K562 (cell line): ENCODE measurements at regions not wholly inside any gene's neighbourhood (a gene's known extent, or its start where the extent isn't known, plus 50 kb on each side); places are given as distances from the start of the nearest gene placed in this dataset.

Experiments
- ATAC-seq: fragments of 200-7000 bp; cut with Tn5 transposase; 3 replicates; pipeline ENCODE4 v1.9.1; 2020; ENCODE audit warnings: moderate library complexity
- BruUV-seq: library from RNA; stranded (reverse); fragments of 400-500 nt; replicated peaks from 2 replicates; lab custom pipeline; 2021; lab: Mats Ljungman, UMichigan
- CTCF ChIA-PET: fragments of 300-600 bp; formaldehyde crosslinking; extraction: SDS; loops from one replicate; lab custom pipeline; 2021; ENCODE audit warnings: low intra/inter-chr PET ratio; lab: Yijun Ruan, JAX
- POLR2A ChIA-PET: fragments of 300-600, 350-650 bp; sonication (Branson Sonifier 250); formaldehyde crosslinking; extraction: SDS; loops from one replicate; lab custom pipeline; 2021; ENCODE audit warnings: antibody characterized with exemption, inconsistent platforms; lab: Yijun Ruan, JAX
- DNase-seq, 4 experiments: peaks; one replicate each; pipeline versions ENCODE4 v3.0.0 to v3.0.0-alpha.2; 2011 to 2018; ENCODE audit warnings: low spot score in 3 of 4, mixed read lengths in 3 of 4; ENCODE audit errors: extremely low read depth in 1 of 4
- FAIRE-seq: peaks from 2 replicates; lab custom pipeline; 2011; peaks lifted over from hg19 to GRCh38; lab: Jason Lieb, UNC
- H2AFZ ChIP-seq: 2 replicates; pipeline ENCODE4 v1.6.0; 2011; ENCODE audit warnings: low read depth, low read length, control low read depth, inconsistent platforms
- H3K27ac ChIP-seq: fragments of 200-600 bp; 3 replicates; pipeline ENCODE4 v1.8.0; 2011; ENCODE audit warnings: low read depth, mild to moderate bottlenecking, control low read depth, inconsistent platforms, low read length, moderate library complexity, mixed read lengths; ENCODE audit errors: extremely low read depth
- H3K27me3 ChIP-seq, 2 experiments: fragments of 300-600 bp in 1 of 2; 2 replicates in 1 of 2; 3 replicates in 1 of 2; pipeline versions ENCODE4 v1.6.0 to v1.8.0; 2011; ENCODE audit warnings: inconsistent platforms in 2 of 2, low read length in 2 of 2, mild to moderate bottlenecking in 1 of 2, mixed read lengths in 1 of 2, moderate library complexity in 1 of 2; ENCODE audit not compliant: control insufficient read depth in 2 of 2, insufficient read depth in 2 of 2
- H3K36me3 ChIP-seq: fragments of 300-600 bp; 3 replicates; pipeline ENCODE4 v1.8.0; 2011; ENCODE audit warnings: mild to moderate bottlenecking, low read length, inconsistent platforms; ENCODE audit not compliant: control insufficient read depth, insufficient read depth
- H3K4me1 ChIP-seq, 2 experiments: fragments of 200-600 bp in 1 of 2; replicated peaks in 1 of 2; 2 replicates in 1 of 2; 3 replicates in 1 of 2; pipeline versions ENCODE4 v1.5.1 to v1.8.0; 2011; ENCODE audit warnings: inconsistent platforms in 2 of 2, low read length in 2 of 2, mild to moderate bottlenecking in 1 of 2, mixed read lengths in 1 of 2, moderate library complexity in 1 of 2; ENCODE audit not compliant: control insufficient read depth in 2 of 2, insufficient read depth in 2 of 2
- H3K4me2 ChIP-seq: 2 replicates; pipeline ENCODE4 v1.6.1; 2011; ENCODE audit warnings: low read length, control low read depth, inconsistent platforms, mixed read lengths; ENCODE audit not compliant: insufficient read depth
- H3K4me3 ChIP-seq: fragments of 200-600 bp; sonication (generic), shearing (Covaris generic); 2 replicates; pipeline ENCODE4 v1.5.1; 2016; ENCODE audit warnings: control low read depth, inconsistent platforms
- H3K79me2 ChIP-seq: fragments of 200-600 bp; 3 replicates; pipeline ENCODE4 v1.8.0; 2011; ENCODE audit warnings: low read length, inconsistent platforms; ENCODE audit not compliant: control insufficient read depth, insufficient read depth
- H3K9ac ChIP-seq, 2 experiments: 2 replicates each; pipeline versions ENCODE4 v1.6.0 to v1.6.1; 2011; ENCODE audit warnings: low read depth in 2 of 2, low read length in 2 of 2, control low read depth in 1 of 2, inconsistent platforms in 1 of 2, mild to moderate bottlenecking in 1 of 2, mixed read lengths in 1 of 2; ENCODE audit not compliant: insufficient read depth in 1 of 2
- H3K9me1 ChIP-seq: one replicate; pipeline ENCODE4 v1.6.0; 2011; ENCODE audit warnings: inconsistent platforms, mild to moderate bottlenecking, low read length, moderate library complexity; ENCODE audit not compliant: control insufficient read depth, insufficient read depth
- H3K9me3 ChIP-seq: replicated peaks from 2 replicates; pipeline ENCODE4 v1.5.1; 2011; ENCODE audit warnings: low read depth, low read length, inconsistent platforms; ENCODE audit not compliant: control insufficient read depth, insufficient read depth
- H4K20me1 ChIP-seq: replicated peaks from 2 replicates; pipeline ENCODE4 v1.6.1; 2011; ENCODE audit warnings: low read length, inconsistent platforms, mixed read lengths; ENCODE audit not compliant: control insufficient read depth, insufficient read depth
- BDP1 ChIP-seq: IDR thresholded peaks from 3 replicates; pipeline ENCODE4 v1.6.1; 2011; ENCODE audit not compliant: insufficient read length, insufficient read depth
- ETV1 ChIP-seq: fragments of 450-650 bp; conservative IDR thresholded peaks from 2 replicates; pipeline ENCODE4 v1.6.1; 2016; ENCODE audit warnings: missing genetic modification characterization, control low read depth, low read depth, missing compliant biosample characterization
- EWSR1 ChIP-seq: fragments of 450-650 bp; IDR thresholded peaks from 2 replicates; pipeline ENCODE4 v1.6.1; 2018; ENCODE audit warnings: borderline replicate concordance, mild to moderate bottlenecking, low read depth, moderate library complexity; ENCODE audit not compliant: partially characterized antibody
- NCOA6 ChIP-seq: fragments of 450-650 bp; IDR thresholded peaks from 2 replicates; pipeline ENCODE4 v1.6.1; 2017; ENCODE audit warnings: mild to moderate bottlenecking
- NFYB ChIP-seq: IDR thresholded peaks from 2 replicates; pipeline ENCODE4 v1.6.1; 2011; ENCODE audit warnings: mild to moderate bottlenecking, moderate library complexity; ENCODE audit not compliant: insufficient read length; ENCODE audit errors: extremely low read depth
- PHF21A ChIP-seq: fragments of 450-650 bp; IDR thresholded peaks from 2 replicates; pipeline ENCODE4 v1.6.1; 2017; ENCODE audit warnings: low read depth, borderline replicate concordance
- PURB ChIP-seq: sonication (generic); formaldehyde crosslinking; IDR thresholded peaks from 2 replicates; pipeline ENCODE4 v1.9.0; 2021; ENCODE audit warnings: low read depth, mild to moderate bottlenecking, missing genetic modification reagents
- RAD51 ChIP-seq: fragments of 450-650 bp; IDR thresholded peaks from 2 replicates; pipeline ENCODE4 v1.7.1; 2016; ENCODE audit warnings: low read depth, mild to moderate bottlenecking, borderline replicate concordance
- ZKSCAN1 ChIP-seq: fragments of 150-350 bp; IDR thresholded peaks from 2 replicates; pipeline ENCODE4 v1.6.1; 2016; ENCODE audit warnings: low read depth, low read length
- ZNF212 ChIP-seq: fragments of 450-650 bp; formaldehyde crosslinking; IDR thresholded peaks from 2 replicates; pipeline ENCODE4 v1.4.0; 2020; ENCODE audit warnings: mild to moderate bottlenecking
- WGBS: fragments of 100-300 bp; shearing (Covaris generic); methylation state at CpG from one replicate; pipeline ENCODE4 v1.1.6; 2016; ENCODE audit warnings: low coverage, mixed read lengths; ENCODE audit not compliant: insufficient coverage; ENCODE audit errors: missing lambda C conversion rate; 5-methylcytosine and 5-hydroxymethylcytosine counted together
- in situ Hi-C: fragments of 300-500 bp; cut with MboI; formaldehyde crosslinking; loops from 4 replicates; pipeline ENCODE4 v1.15.0; 2018; ENCODE audit warnings: inconsistent platforms, mixed read lengths
- intact Hi-C: fragments of 100-400 bp; cut with micrococcal nuclease; formaldehyde crosslinking; loops from 2 replicates; pipeline ENCODE4 v1.14.2; 2022
- TF ChIP-seq, protein P1 (sequence below): IDR thresholded peaks from 2 replicates; pipeline ENCODE4 v1.6.1; 2011; ENCODE audit warnings: borderline replicate concordance, low read depth, mild to moderate bottlenecking, moderate library complexity, low read length; ENCODE audit not compliant: insufficient read depth, poor library complexity, severe bottlenecking
- TF ChIP-seq, protein P2 (sequence below), 2 experiments: fragments of 150-350 bp in 1 of 2; IDR thresholded peaks; 2 replicates each; pipeline ENCODE4 v1.6.1; 2012 to 2016; ENCODE audit warnings: low read depth in 2 of 2, low read length in 2 of 2, mild to moderate bottlenecking in 1 of 2, moderate library complexity in 1 of 2
- TF ChIP-seq, protein P3 (sequence below): sonication (generic); formaldehyde crosslinking; IDR thresholded peaks from 2 replicates; pipeline ENCODE4 v1.8.0; 2023; ENCODE audit warnings: mild to moderate bottlenecking, missing genetic modification reagents
- TF ChIP-seq, protein P4 (sequence below), 2 experiments: fragments of 450-650 bp; IDR thresholded peaks; 2 replicates each; pipeline ENCODE4 v1.6.1; 2016

DNA sequence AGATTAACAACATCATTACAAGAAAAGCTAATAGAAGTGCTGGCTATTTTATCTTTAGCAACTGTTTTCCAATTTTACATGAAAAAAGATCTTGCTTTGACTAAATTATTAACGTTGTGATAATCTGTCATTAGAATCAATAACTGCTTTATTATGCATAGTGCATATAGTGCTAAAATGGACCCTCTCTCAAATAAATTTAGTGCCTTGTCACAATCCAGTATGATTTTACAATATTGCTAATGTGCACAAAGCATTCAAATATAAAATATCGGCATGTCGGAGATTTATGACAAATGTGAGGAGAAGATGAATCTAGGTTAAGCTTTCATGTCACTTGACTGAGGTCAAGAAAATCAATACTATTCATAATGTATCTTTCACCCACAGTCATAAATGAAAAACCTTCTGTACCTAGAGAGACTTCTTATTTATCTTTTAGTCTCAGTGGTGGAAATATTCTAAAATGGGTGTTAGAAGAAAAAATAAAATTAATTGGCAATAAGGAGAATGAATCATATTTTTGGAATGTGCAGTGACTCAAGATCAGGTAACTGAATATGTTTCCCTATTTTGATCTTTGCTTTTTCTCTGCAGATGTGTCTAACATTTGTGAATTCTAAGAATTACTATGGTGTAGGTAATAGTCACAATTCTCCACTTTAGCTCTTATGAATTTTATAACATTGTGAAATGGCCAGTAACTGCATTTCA is 672.9 kb upstream of the GRAMD2B start:
- WGBS = 0% methylated on average over 3 of the region's 3 CpGs
- no peak overlapping the region for H3K9ac ChIP-seq
- H3K79me2 ChIP-seq = no peaks in the 10 kb centered on the region
- ChIA-PET POLR2A (no interaction called here), CTCF (no interaction called here)
- DNase-seq = no peak
- no peak for ATAC-seq
- no peaks in the 10 kb centered on the region; the same call in 1 of the 2 replicates for H3K9me3 ChIP-seq
- no peaks in the 10 kb centered on the region for H3K4me1 ChIP-seq
- no peak overlapping the region for H2AFZ ChIP-seq
- no peak for FAIRE-seq
- no peaks in the 10 kb centered on the region for H4K20me1 ChIP-seq
- intact Hi-C loops = no loop called here
- TF ChIP-seq PHF21A (no peak), BDP1 (no peak), NCOA6 (no peak), ZNF212 (CRISPR knock-in tag) (no peak), EWSR1 (no peak), NFYB (no peak), RAD51 (no peak), PURB (CRISPR knock-in tag) (no peak), ETV1 (tag) (no peak), ZKSCAN1 (no peak)
- TF ChIP-seq, protein P1, sequence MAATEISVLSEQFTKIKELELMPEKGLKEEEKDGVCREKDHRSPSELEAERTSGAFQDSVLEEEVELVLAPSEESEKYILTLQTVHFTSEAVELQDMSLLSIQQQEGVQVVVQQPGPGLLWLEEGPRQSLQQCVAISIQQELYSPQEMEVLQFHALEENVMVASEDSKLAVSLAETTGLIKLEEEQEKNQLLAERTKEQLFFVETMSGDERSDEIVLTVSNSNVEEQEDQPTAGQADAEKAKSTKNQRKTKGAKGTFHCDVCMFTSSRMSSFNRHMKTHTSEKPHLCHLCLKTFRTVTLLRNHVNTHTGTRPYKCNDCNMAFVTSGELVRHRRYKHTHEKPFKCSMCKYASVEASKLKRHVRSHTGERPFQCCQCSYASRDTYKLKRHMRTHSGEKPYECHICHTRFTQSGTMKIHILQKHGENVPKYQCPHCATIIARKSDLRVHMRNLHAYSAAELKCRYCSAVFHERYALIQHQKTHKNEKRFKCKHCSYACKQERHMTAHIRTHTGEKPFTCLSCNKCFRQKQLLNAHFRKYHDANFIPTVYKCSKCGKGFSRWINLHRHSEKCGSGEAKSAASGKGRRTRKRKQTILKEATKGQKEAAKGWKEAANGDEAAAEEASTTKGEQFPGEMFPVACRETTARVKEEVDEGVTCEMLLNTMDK = no peak
- TF ChIP-seq, protein P2, sequence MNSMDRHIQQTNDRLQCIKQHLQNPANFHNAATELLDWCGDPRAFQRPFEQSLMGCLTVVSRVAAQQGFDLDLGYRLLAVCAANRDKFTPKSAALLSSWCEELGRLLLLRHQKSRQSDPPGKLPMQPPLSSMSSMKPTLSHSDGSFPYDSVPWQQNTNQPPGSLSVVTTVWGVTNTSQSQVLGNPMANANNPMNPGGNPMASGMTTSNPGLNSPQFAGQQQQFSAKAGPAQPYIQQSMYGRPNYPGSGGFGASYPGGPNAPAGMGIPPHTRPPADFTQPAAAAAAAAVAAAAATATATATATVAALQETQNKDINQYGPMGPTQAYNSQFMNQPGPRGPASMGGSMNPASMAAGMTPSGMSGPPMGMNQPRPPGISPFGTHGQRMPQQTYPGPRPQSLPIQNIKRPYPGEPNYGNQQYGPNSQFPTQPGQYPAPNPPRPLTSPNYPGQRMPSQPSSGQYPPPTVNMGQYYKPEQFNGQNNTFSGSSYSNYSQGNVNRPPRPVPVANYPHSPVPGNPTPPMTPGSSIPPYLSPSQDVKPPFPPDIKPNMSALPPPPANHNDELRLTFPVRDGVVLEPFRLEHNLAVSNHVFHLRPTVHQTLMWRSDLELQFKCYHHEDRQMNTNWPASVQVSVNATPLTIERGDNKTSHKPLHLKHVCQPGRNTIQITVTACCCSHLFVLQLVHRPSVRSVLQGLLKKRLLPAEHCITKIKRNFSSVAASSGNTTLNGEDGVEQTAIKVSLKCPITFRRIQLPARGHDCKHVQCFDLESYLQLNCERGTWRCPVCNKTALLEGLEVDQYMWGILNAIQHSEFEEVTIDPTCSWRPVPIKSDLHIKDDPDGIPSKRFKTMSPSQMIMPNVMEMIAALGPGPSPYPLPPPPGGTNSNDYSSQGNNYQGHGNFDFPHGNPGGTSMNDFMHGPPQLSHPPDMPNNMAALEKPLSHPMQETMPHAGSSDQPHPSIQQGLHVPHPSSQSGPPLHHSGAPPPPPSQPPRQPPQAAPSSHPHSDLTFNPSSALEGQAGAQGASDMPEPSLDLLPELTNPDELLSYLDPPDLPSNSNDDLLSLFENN (IDR thresholded peaks at IDR 0.05; ENCODE audit: low read depth in 2 of 2, low read length in 2 of 2) = no peak
- TF ChIP-seq, protein P3, sequence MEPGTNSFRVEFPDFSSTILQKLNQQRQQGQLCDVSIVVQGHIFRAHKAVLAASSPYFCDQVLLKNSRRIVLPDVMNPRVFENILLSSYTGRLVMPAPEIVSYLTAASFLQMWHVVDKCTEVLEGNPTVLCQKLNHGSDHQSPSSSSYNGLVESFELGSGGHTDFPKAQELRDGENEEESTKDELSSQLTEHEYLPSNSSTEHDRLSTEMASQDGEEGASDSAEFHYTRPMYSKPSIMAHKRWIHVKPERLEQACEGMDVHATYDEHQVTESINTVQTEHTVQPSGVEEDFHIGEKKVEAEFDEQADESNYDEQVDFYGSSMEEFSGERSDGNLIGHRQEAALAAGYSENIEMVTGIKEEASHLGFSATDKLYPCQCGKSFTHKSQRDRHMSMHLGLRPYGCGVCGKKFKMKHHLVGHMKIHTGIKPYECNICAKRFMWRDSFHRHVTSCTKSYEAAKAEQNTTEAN (CRISPR knock-in tag) = no peak
- TF ChIP-seq, protein P4, sequence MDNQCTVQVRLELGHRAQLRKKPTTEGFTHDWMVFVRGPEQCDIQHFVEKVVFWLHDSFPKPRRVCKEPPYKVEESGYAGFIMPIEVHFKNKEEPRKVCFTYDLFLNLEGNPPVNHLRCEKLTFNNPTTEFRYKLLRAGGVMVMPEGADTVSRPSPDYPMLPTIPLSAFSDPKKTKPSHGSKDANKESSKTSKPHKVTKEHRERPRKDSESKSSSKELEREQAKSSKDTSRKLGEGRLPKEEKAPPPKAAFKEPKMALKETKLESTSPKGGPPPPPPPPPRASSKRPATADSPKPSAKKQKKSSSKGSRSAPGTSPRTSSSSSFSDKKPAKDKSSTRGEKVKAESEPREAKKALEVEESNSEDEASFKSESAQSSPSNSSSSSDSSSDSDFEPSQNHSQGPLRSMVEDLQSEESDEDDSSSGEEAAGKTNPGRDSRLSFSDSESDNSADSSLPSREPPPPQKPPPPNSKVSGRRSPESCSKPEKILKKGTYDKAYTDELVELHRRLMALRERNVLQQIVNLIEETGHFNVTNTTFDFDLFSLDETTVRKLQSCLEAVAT (IDR thresholded peaks at IDR 0.05) = no peak
- no TSS peak for BruUV-seq
- H3K9me1 ChIP-seq = no peaks in the 10 kb centered on the region
- H3K27ac ChIP-seq = no peak overlapping the region
- no peaks in the 10 kb centered on the region for H3K27me3 ChIP-seq
- H3K36me3 ChIP-seq = no peaks in the 10 kb centered on the region
- H3K4me2 ChIP-seq = no peak overlapping the region
- in situ Hi-C loops = no loop called here
- H3K4me3 ChIP-seq = no peak overlapping the region
